Prostate gland (tissue), 2 donors: ENCODE measurements at regions not wholly inside any gene's neighbourhood (a gene's known extent, or its start where the extent isn't known, plus 50 kb on each side); places are given as distances from the start of the nearest gene placed in this dataset.

Experiments used
- POLR2A ChIP-seq: fragments of 450-650 bp; IDR thresholded peaks from one replicate; pipeline ENCODE4 v1.6.1; 2016; ENCODE audit warnings: antibody characterized with exemption, mild to moderate bottlenecking
- TF ChIP-seq, protein P1 (sequence below), 4 experiments: fragments of 200-600 bp in 2 of 4; fragments of 450-650 bp in 2 of 4; sonication (generic) in 2 of 4; IDR thresholded peaks; 1 replicate in 3 of 4; 2 replicates in 1 of 4; pipeline ENCODE4 v1.5.1; 2016 to 2019; ENCODE audit warnings: antibody characterized with exemption in 4 of 4, mild to moderate bottlenecking in 2 of 4, moderate library complexity in 2 of 4

DNA sequence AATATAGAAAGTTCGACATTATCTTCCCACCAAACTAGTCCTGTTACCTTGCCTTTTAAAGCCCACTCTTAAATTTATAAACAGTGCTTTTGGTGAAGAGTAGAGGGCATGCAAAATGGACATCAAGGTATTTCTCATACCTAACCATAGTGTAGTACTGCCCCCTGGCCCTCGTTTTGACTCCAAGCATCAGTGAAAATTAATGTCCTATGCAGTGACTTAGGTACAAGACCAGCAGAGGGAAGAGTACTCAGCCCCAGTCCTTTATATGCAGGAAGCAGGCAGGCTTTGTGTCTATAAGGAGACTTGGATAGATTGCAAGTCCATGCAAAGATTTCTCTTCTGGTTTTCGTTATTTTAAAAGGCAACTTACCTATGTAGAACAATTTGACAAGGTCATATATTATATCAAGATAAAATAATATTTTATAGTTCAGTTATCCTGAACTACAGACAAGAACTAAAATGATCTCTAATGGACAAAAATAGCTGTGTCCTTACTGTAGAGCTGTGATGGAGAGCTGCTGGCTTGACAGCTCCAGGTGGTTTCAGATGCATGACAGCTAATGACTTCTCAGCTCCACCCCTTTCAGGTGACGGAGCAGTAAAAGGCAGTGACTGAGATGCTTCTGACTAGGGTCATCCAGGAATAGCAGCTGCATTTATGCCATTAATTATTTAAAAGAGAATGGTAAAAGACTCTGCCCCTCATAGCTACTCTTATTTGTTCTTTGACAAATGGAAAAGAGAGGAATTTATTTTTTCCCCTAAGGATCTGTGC lies 646.1 kb downstream of the SQOR start:
- TF ChIP-seq POLR2A: no peak
- TF ChIP-seq, protein P1, sequence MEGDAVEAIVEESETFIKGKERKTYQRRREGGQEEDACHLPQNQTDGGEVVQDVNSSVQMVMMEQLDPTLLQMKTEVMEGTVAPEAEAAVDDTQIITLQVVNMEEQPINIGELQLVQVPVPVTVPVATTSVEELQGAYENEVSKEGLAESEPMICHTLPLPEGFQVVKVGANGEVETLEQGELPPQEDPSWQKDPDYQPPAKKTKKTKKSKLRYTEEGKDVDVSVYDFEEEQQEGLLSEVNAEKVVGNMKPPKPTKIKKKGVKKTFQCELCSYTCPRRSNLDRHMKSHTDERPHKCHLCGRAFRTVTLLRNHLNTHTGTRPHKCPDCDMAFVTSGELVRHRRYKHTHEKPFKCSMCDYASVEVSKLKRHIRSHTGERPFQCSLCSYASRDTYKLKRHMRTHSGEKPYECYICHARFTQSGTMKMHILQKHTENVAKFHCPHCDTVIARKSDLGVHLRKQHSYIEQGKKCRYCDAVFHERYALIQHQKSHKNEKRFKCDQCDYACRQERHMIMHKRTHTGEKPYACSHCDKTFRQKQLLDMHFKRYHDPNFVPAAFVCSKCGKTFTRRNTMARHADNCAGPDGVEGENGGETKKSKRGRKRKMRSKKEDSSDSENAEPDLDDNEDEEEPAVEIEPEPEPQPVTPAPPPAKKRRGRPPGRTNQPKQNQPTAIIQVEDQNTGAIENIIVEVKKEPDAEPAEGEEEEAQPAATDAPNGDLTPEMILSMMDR (IDR thresholded peaks at IDR 0.05): peak in 2 of 4 experiments; percentile 42 to 43
